NCI-H510A treated with DMSO at 0.1 percent for 48 hours (cell line): ENCODE measurements at regions not wholly inside any gene's neighbourhood (a gene's known extent, or its start where the extent isn't known, plus 50 kb on each side); places are given as distances from the start of the nearest gene placed in this dataset.

Experiments
- DNase-seq: peaks from one replicate; lab custom pipeline; 2025; lab: John Stamatoyannopoulos, UW

DNA sequence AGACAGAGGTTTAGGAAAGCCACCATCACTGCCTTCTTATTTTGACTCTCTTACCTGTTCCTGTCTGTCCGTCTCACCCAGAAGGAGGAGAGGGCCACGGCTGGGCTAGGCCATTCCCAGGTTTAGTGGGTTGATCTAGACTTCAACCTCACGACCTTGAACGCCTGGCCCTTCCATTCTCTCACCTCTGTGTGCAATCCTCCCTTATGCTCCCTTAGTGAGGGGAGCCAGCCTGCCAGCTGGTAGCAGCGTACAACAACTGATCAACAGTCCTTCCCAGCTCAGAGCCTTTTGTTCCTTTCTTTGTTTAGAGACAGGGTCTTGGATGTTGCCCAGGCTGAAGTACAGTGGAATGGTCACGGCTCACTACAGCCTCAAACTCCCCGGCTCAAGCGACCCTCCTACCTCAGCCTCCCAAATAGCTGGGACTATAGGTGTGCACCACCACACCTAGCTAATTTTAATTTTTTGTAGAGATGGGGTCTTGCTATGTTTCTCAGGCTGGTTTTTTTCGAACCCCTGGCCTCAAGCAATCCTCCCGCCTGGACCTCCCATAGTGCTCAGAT is 123.9 kb downstream of the ZNF664 start:
- DNase-seq = no peak

DNA sequence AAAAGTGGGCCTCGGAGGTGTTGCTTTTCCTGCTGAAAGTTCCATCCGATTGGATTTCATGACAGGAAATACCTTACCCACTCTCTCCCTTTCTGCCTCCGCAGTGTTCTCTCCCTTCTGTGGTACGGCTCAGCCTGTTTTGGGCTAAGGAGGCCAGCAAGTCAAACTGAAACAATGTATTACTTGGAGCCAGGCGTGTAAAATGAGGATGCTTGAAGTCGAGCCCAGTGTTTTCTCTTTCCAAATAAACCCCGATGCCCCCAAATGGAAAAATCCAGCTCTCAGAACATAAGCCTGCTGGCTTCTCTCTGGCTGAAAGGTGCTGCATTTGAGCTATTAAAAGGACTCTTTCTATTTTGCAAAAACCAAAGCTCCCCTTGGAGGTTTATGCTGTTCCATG is 124.7 kb downstream of the ZNF664 start:
- peak; percentile 44 for DNase-seq

DNA sequence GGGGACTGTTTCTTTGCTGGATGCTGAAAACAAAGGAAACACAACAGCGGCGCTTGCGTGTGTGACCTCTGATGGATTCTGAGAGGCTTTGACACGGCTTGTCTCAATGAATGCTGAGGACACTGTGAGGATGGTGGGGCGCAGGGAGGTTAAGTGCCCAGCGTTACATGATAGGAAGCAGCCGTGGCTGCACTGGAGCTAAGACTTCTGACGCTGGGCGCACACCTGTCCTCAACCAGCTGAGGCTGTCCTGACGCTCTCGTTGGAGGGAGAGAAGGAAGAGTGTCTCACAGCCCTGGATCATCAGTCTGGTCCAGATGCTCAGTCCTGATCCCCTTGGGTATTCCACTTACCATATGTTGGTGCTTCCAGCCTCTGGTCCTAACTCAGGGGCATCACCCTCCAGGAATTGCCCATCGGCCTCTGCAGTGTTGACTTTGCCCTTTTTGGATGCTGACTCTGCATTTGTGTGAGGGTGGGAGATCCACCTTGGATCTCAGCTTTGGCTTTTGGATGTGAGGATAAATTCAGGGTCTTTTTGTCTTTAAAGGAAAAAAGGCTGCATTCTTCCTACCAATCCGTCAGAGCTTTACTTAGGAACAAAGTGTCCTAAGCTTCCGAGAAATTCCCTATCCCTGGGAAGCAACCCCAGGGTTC is 125.2 kb downstream of the ZNF664 start:
- peak; percentile 72 for DNase-seq

DNA sequence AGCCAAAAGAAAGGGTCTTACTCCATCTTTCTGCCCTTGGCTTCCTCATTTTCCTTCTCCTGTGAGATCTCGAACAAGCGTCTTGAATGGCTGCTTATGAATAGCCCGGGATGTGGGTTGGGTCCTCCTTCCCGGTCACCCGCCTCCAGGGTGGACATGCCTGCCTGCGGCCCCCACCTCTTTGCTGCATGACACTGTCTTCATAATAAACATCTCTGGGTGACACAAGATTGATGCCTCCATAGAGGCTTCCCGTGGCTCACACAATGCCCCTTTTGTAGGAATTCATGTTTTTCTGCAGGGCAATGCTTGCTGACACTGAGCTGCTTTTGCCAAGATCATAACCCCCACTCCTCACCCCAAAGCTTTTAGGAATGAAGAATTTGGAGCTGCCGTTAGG is 125.9 kb downstream of the ZNF664 start:
- no peak for DNase-seq

DNA sequence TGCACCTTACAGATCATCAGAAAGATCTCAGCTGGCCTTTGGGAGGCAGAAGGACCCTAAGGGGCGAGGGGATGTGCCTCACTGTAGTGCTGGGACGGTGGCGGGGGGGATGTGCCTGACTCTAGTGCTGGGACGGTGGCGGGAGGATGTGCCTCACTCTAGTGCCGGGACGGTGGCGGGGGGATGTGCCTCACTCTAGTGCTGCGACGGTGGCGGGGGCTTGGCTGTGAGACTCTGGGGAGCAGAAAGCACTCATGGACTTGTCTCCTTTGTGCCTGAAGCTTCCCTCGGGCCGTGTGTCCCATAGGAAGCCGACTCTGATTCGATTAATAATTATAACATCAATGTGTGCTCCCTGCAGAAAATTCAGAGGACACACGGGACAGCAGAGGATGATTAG is 126.6 kb downstream of the ZNF664 start:
- no peak for DNase-seq

DNA sequence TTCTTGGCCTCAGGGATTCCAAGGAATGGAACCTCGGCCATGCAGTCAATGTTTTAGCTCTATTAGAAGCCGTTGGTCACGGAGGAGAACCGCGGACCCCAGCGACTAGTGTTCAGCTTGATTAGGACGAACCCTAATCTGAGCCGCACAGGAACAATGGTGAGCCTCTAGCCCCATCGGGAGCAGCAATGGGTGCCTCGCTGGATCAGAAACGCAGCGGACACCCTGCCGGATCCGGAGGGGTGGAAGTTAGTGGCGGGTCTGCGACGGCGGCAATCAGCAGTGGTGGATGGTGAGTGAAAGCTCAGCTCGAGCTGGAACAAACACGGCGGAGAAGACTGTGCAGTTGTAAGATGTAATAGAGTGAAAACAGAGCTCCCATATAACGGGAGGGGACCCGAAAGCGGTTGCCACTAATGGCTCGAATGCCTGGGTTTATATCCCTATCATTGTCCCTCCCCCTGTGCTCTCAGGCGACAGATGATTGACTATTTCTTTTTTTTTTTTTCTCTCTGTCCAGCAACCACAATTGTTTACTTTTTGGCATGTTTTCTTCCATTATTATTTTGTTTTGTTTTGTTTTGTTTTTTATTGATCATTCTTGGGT is 127.7 kb downstream of the ZNF664 start:
- no peak for DNase-seq

DNA sequence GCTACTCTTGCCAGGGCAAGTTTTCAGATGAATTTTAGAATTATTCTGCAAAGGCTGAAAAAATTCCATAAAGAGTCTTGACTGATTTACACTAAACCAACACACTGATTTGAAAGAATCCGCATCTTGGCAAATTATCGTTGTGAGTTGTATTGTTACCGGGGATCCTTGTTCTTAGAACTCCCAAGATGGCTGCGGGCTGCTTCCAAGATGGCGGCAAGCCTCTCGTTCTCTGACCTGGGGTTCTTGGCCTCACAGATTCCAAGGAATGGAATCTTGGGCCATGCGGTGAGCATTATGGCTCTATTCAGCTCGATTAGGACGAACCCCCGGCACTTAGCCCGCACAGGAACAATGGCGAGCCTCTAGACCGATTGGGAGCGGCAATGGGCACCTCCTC is 132.5 kb downstream of the ZNF664 start:
- no peak for DNase-seq

DNA sequence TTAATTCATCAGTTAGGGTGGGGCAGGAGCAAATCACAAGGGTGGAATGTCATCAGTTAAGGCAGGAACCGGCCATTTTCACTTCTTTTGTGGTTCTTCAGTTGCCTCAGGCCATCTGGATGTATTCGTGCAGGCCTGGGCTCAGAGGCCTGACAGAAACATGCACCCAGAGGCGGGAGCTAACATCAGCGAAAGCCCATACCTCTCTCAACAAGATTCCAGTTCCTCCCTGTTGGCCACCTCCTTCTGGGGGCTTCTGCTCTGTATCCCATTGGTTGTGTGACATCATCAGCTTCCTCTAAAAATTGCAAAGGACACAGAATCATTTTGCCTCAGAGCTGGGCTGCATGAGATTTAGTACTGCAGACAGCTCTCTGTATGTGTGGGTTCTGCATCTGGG is 134.3 kb downstream of the ZNF664 start:
- DNase-seq = no peak

DNA sequence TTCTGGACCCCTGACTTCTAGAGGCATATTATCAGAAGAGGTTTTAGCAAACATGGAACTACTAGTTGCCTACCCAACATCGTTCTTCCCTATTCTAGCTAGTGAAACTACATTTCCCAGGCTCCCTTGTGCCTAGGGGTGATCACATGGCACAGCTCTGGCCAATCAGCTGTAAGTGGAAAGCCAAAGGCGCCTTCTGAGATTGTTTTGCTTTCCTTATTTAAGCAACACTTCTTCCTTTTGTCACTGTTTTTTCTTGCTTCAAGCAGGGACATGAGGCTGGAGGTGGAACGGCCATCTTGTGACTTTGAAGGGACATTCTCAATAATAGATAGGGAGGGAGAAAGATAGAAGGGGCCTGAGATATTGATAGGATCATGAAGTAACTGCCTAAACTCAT is 136.7 kb downstream of the ZNF664 start:
- no peak for DNase-seq

DNA sequence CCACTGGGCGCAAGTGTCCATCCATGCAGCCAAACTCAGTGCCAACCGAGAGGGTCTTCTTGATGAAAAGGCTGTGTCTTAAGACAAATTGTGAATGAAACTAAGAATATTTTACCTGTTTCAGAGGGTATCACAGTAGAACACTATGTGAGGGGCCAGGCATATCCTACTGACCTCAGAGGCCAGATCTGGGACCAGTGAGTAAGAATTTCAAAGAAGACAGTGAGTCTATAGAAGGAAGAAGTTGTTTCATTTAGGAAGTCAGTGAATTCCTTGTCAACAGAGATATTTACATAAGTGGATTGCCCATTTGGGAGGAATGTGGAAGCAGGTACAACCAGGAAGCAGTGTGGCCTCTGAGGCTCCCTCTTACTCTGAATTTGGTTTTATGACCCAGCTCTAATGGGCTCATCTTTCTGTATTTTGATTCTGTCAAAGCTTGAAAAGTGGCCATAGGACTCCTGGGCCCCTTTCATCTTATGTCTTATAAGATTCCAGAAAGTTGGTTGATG is 137.4 kb downstream of the ZNF664 start:
- DNase-seq = no peak

DNA sequence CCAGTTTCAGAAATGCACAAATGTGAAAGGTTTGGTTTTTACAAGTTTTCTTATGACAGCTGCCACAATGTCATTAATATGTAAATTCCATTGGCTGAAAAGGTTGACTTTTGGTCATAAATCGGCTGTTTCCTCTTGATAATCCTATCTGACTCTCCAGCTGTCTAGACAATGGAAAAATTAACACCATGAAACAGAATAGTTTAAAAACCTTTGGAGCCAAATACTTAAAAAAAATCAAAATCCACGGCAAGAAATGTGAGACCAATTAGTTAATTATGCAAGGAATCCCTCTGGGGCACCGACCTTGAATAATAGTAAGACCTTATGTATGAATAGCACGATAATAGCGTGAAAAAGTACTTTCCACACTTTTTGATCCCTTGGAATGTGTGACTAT is 138.0 kb downstream of the ZNF664 start:
- no peak for DNase-seq

DNA sequence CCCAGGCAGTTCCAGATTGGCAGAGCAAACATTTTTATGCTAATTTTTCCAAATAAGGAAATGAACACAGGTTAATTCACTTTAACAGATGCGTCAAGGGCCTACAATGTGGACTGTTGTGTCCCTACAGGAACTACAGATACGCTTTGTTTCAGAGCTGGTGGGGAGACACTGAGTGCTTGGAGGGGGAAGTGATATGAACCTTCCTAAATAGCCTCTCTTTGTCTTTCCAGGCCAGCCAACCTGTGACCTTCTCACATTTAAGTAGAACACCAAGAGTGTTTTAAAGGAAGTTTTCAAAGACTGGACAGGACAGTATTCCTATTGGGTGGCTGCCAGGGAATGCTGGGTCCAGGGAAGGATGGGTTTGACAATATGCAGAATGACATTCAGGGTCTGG is 141.3 kb downstream of the ZNF664 start:
- no peak for DNase-seq

DNA sequence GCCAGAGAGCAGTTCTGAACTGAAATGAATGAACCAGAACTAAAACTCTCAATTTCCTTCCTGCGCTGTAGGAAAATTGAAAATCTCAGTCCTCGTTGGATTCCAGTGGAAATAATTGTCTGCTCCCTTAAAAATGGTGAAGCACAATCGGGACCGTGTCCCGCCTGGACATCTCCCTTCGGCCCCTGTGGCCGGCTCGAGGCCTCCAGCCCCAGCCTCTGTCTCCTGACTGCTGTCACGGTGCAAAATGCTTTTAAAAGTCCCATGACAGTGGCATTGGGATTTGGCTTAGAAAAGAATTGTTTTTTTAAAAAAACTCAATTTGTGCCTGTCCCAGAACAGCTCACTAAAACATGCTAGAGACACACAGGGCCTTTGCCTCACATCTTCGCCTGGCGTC is 142.5 kb downstream of the ZNF664 start:
- DNase-seq = no peak

DNA sequence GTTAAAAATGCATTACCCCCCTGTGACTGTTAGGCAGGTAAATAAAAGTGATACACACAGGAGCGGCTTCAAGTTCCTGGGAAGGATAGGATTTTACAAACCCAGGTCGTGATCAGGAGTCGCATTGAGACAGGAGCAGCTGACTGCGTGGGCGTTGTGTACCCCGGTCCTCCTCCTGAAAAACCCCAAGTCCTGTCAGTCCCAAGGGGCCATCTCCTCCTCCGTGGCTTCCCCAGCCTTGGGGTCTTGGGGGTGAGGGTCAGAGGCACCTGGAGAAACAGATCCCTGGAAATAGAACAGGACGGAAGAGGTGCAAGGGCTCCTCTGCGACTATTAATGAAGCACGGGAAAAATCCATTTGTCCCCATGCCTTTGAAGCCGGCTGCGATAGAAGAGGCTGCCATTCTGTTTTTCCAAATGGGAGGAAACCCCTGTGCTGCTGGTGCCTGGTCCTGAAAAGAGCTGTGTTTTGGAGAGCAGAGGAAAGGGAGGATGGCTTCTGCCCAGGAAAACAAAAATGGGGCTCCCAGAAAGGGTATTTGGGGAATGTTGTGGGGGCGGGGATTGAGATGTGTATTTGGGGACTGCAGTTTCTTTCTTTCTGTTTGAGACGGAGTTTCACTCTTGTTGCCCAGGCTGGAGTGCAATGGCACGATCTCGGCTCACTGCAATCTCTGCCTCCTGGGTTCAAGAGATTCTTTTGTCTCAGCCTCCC is 143.1 kb downstream of the ZNF664 start:
- DNase-seq = no peak

DNA sequence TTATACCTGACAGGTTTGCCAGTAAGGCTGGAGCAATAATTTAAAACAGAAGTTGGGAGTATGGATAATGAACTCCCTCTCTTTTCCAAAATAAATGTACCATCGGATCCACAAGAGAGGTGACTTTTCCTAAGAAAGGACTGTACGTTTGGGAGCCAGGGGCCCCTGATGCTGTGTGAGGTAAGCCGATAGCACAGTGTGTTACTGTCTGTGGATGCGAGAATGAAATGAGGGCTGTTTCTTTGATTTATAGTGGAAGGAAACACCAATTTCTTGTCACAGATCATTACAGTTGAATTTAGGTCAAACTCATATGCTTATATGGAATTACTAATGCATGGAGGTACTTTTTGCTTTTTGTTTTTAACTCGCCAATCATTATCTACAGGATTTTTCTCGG is 147.7 kb downstream of the ZNF664 start:
- DNase-seq = no peak

DNA sequence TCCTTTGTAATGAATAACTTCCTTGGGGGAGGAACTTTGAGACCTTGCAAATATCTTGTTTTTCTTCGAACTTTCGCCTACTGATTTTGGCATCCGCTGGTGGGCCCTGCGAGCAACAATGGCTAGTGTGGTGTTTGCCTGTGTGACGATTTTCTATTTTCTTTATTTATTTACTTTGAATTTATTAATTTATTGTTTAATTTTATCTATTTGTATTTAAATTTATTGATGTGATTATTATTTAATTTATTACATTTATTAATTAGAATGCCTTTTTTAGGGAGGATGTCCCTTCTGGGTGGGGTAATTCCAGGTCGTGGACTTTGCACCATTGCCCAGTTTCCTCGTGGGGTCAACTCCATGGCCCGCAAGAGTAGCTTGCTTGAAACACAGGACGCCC is 149.7 kb downstream of the ZNF664 start:
- DNase-seq = no peak

DNA sequence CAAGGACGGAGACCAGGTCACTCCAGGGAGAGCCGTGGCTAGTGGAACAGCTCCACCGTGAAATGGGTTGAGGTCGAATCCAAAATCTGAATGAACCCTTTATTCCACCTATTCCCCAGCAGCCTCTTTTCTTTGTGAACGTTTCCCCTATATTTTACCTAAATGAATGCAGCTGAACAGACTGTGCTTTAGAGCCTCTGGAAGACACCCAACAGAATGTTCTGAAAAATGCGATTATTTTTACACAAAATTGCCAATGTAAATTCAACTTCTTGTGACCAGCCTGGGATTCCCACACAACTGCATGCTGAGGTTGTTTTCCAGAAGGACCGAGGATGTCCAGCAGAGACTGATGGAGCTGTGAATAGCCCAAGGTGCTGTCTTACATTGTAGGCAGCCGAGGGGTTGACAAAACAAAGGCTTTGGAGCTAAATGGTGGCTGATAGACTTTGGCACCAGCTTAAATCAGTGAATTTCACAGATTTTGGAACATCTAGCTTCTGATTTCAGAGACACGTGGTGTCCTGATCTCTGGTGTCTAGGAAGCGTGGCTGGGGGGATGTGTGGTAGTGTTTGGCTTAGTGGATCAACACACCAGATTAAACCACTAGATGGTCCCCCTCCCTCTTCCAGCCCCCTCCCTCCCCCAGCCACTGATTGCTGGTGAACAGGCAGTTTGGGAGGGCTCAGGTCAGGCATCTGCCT is 150.4 kb downstream of the ZNF664 start:
- no peak for DNase-seq

DNA sequence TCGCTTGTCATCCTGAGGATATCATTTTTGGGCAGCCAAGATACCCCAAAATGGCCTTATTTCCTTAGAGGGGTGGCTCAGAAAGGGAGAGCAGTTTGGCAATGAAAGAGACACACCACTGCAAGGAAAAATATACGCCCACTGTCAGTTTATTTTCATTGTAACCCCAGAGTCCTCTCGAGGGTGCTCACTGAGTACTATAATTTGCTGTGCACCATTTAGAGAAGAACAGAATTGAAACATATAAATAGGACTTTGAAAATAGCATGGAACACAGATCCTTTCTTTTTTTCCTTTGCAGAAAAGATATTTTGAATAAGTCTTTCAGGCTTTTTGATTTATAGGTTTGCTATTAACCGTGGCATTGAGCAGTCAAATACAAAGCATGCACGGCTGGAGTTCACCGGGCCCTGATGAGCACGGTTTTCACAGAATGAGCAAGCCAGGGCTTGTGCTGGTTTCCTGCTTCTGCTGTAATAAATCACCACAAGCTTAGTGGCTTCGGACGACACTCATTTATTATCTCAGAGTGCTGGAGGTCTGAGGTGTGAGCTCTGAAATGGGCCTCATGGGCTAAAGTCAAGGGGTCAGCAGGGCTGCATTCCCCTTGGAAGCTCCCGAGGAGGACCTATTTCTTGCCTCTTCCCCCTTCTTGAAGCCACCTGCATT is 152.3 kb downstream of the ZNF664 start:
- peak; percentile 89 for DNase-seq

DNA sequence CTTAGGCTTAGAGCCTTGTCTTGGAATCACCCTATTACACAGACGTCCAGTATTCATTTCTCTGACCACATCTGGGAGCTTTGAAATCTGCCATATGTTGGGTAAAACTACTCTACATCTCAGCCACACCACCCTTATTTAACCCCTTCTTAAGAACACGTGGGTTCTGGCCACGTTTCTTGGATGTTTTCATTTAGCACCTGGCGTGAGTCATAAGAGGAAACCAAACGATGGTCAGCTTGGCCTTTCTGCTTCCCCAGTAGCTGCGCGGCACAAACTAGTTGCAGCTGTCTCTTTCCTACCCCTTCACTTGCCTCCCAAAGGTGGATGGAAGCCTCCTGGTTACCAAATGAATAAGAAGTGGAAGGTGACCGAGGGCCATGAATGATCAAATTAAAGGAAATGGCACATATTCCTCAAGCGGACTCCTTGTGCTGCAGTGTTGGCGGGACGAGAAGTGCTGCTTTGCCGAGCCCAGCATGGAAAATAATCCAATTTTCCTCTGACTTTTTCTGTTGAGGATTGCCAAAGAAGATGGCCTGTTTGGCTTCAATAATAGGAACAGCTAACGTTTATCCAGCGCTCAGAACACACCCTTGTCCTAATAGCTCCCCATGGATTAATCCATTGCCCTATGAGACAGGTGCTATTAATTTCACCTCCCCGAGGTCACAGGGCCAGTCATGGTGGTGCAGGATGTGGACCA is 154.1 kb downstream of the ZNF664 start:
- no peak for DNase-seq

DNA sequence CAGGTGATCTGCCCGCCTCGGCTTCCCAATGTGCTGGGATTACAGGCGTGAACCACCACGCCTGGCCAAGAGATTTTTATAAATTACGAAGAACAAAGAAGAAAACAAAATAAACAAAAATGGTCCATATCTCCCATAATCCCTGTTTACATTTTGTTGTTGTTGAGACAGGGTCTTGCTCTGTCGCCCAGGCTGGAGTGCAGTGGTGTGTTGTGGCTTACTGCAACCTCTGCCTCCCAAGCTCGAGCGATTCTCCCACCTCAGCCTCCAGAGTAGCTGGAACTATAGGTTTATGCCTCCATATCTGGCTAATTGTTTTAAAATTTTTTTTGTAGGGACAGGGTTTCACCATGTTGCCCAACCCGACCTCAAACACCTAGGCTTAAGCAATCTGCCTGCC is 156.1 kb downstream of the ZNF664 start:
- no peak for DNase-seq
